GM12878 (cell line): ENCODE measurements at regions not wholly inside any gene's neighbourhood (a gene's known extent, or its start where the extent isn't known, plus 50 kb on each side); places are given as distances from the start of the nearest gene placed in this dataset.

Experiments used
- ATF2 ChIP-seq: IDR thresholded peaks from 2 replicates; pipeline ENCODE4 v1.6.1; 2012; ENCODE audit warnings: low read length, inconsistent platforms
- CEBPB ChIP-seq, 2 experiments: fragments of 150-350 bp in 1 of 2; IDR thresholded peaks; 2 replicates each; pipeline ENCODE4 v1.6.1; 2012 to 2014; ENCODE audit warnings: low read depth in 2 of 2, low read length in 2 of 2, borderline replicate concordance in 1 of 2, inconsistent platforms in 1 of 2
- CTCF ChIP-seq, 3 experiments: IDR thresholded peaks in 2 of 3; conservative IDR thresholded peaks in 1 of 3; 2 replicates each; pipeline ENCODE4 v1.5.1; 2011; ENCODE audit warnings: low read depth in 3 of 3, low read length in 3 of 3, mild to moderate bottlenecking in 3 of 3, control low read depth in 2 of 3, moderate library complexity in 2 of 3, inconsistent platforms in 1 of 3, mixed read lengths in 1 of 3; ENCODE audit not compliant: control insufficient read depth in 2 of 3, insufficient read depth in 1 of 3; ENCODE audit errors: extremely low read depth in 1 of 3
- EP300 ChIP-seq, 2 experiments: fragments of 150-350 bp in 1 of 2; IDR thresholded peaks; 2 replicates each; pipeline ENCODE4 v1.6.1; 2011 to 2012; ENCODE audit warnings: low read depth in 2 of 2, low read length in 2 of 2, borderline replicate concordance in 1 of 2, improper control_type of control experiment in 1 of 2, inconsistent platforms in 1 of 2; ENCODE audit not compliant: control insufficient read depth in 1 of 2
- MXI1 ChIP-seq: fragments of 150-350 bp; IDR thresholded peaks from 2 replicates; pipeline ENCODE4 v1.6.1; 2011; ENCODE audit warnings: low read depth, mild to moderate bottlenecking, inconsistent platforms, low read length, improper control_type of control experiment
- NBN ChIP-seq: fragments of 450-650 bp; IDR thresholded peaks from 2 replicates; pipeline ENCODE4 v1.6.1; 2016
- NKRF ChIP-seq: fragments of 450-650 bp; conservative IDR thresholded peaks from 2 replicates; pipeline ENCODE4 v1.6.1; 2017; ENCODE audit warnings: mild to moderate bottlenecking, moderate library complexity
- POLR2A ChIP-seq: IDR thresholded peaks from 2 replicates; pipeline ENCODE4 v1.6.1; 2011; ENCODE audit warnings: low read depth, mild to moderate bottlenecking, low read length
- SMAD1 ChIP-seq: fragments of 450-650 bp; IDR thresholded peaks from 2 replicates; pipeline ENCODE4 v1.6.1; 2018; ENCODE audit warnings: mild to moderate bottlenecking, low read depth; ENCODE audit not compliant: partially characterized antibody
- SP1 ChIP-seq: IDR thresholded peaks from one replicate; pipeline ENCODE4 v1.6.1; 2011; ENCODE audit warnings: low read depth, low read length
- ZNF274 ChIP-seq: IDR thresholded peaks from one replicate; pipeline ENCODE4 v1.8.0; 2011; ENCODE audit not compliant: insufficient read length, insufficient read depth

GRCh38 chr15:49723981-49724380 is 103.1 kb downstream of the DTWD1 start:
- TF ChIP-seq NBN (no peak), CTCF (IDR thresholded peaks at IDR 0.05 in 2 of 3, conservative IDR thresholded peaks at IDR 0.05 in 1 of 3; ENCODE audit: control insufficient read depth in 2 of 3, extremely low read depth in 1 of 3, insufficient read depth in 1 of 3, low read depth in 3 of 3, low read length in 3 of 3) (no peak), ATF2 (no peak), ZNF274 (no peak), SP1 (no peak), SMAD1 (no peak), EP300 (IDR thresholded peaks at IDR 0.05; ENCODE audit: borderline replicate concordance in 1 of 2, control insufficient read depth in 1 of 2, low read depth in 2 of 2, low read length in 2 of 2) (no peak), POLR2A (no peak), CEBPB (IDR thresholded peaks at IDR 0.05; ENCODE audit: borderline replicate concordance in 1 of 2, low read depth in 2 of 2, low read length in 2 of 2) (no peak), MXI1 (no peak), NKRF (no peak)
